ENCODE measurements at regions not wholly inside any gene's neighbourhood (a gene's known extent, or its start where the extent isn't known, plus 50 kb on each side); places are given as distances from the start of the nearest gene placed in this dataset.

GRCh38 chr1:168865850-168866620 is 137.0 kb upstream of the DPT start:
- DNase-seq (ENCODE audit: extremely low read depth, low read depth): no peak
- TF ChIP-seq, protein P1, sequence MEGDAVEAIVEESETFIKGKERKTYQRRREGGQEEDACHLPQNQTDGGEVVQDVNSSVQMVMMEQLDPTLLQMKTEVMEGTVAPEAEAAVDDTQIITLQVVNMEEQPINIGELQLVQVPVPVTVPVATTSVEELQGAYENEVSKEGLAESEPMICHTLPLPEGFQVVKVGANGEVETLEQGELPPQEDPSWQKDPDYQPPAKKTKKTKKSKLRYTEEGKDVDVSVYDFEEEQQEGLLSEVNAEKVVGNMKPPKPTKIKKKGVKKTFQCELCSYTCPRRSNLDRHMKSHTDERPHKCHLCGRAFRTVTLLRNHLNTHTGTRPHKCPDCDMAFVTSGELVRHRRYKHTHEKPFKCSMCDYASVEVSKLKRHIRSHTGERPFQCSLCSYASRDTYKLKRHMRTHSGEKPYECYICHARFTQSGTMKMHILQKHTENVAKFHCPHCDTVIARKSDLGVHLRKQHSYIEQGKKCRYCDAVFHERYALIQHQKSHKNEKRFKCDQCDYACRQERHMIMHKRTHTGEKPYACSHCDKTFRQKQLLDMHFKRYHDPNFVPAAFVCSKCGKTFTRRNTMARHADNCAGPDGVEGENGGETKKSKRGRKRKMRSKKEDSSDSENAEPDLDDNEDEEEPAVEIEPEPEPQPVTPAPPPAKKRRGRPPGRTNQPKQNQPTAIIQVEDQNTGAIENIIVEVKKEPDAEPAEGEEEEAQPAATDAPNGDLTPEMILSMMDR (IDR thresholded peaks at IDR 0.05; ENCODE audit: low read depth, low read length): no peak

DNA sequence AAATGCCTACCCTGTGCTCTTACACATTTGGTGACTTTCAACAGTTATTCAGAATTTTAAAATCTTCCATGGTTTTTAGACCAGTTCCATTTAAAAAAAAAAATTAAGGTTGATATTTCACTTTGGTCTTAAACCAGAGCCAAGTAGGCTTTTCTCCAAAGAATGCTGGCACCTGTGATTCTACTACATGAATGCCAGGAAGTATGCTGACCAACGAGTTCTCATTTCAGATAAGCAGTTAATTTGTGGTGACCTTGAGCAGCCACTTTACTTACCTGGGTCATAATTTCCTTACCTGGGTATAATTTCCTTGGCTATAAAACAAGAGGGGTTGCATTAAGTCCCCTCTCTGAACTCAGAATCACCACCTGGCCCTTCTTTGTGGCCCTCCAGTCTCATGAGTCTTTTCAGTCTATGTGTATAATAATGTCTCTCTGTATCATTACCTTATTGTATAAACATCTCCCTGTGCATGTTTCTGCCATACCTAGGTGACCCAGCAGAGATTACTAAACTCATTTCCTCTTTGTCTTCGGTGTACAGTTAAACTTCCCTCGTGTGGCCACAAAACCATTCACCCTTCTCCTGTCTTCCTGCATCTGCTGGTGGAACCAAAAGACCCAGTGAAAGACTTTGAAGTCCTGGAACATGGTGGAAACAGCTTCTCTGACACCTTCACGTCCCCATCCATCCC is 139.1 kb upstream of the DPT start:
- TF ChIP-seq, protein P1 (IDR thresholded peaks at IDR 0.05; ENCODE audit: low read depth, low read length): no peak
- no peak for DNase-seq (ENCODE audit: extremely low read depth, low read depth)

DNA sequence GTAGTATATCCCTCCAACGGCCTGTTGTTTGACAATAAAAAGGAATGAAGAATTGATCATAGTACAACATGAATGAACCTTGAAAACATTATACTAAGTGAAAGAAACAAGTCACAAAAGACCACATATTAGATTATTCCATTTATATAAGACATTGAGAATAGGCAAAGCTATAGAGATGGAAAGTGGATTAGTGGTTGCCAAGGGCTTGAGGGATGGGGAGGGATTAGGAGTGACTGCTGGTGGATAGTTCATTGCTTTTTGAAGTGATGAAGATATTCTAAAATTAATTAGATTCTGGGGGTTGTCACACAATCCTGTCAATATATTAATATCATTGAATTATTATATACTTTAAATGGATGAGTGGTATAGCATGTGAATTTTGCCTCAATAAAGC is 142.5 kb upstream of the DPT start:
- TF ChIP-seq, protein P1 (IDR thresholded peaks at IDR 0.05; ENCODE audit: low read depth, low read length): no peak
- DNase-seq (ENCODE audit: extremely low read depth, low read depth): no peak

- TF ChIP-seq, protein P1 (IDR thresholded peaks at IDR 0.05; ENCODE audit: low read depth, low read length): no peak
- DNase-seq (ENCODE audit: extremely low read depth, low read depth): no peak
These were observed 146.8 kb upstream of the DPT start for GRCh38 chr1:168875831-168876230.

DNA sequence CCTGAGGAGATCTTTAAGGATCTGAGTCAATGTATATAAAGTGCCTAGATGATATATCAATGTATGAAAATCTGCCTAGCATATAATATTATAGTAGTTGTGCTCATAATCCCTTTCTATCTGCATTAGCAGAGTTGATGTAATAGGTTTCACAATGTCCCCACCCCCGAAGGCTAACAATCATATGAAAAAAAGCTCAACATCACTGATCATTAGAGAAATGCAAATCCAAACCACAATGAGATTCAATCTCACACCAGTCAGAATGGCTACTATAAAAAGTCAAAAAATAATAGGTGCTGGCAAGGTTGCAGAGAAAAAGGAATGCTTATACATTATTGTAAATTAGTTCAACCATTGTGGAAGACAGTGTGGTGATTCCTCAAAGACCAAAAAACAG is 147.8 kb upstream of the DPT start:
- TF ChIP-seq, protein P1 (IDR thresholded peaks at IDR 0.05; ENCODE audit: low read depth, low read length): no peak

GRCh38 chr1:168879896-168880734 is 151.1 kb upstream of the DPT start:
- DNase-seq (ENCODE audit: extremely low read depth, low read depth): no peak

More for the DNA sequence above, 147.8 kb upstream of the DPT start:
- DNase-seq (ENCODE audit: extremely low read depth, low read depth): no peak

More at GRCh38 chr1:168879896-168880734, 151.1 kb upstream of the DPT start:
- TF ChIP-seq, protein P1 (IDR thresholded peaks at IDR 0.05; ENCODE audit: low read depth, low read length): no peak

All from AG09319 (cell line).